ENCODE measurements at regions not wholly inside any gene's neighbourhood (a gene's known extent, or its start where the extent isn't known, plus 50 kb on each side); places are given as distances from the start of the nearest gene placed in this dataset.

DNA sequence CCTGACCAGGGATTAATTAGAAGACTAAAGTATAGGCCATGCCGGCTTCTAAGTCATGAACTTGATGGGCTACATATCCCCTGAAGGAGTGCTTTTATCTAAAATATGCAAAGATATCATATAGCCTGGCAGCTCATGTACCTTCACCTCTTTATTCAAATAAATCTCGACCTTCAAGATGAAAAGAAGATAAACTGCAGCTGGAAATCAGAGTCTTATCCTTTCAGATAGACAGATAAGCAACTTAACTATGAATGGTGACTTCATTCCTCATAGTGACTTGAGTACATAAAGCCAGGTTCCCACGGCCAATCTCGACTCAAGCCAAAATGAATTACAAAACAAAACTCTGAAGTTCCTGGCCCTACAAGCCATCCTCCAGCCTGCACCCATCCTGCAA, 165.3 kb upstream of the KLHL29 start:
- TF ChIP-seq, protein P1, sequence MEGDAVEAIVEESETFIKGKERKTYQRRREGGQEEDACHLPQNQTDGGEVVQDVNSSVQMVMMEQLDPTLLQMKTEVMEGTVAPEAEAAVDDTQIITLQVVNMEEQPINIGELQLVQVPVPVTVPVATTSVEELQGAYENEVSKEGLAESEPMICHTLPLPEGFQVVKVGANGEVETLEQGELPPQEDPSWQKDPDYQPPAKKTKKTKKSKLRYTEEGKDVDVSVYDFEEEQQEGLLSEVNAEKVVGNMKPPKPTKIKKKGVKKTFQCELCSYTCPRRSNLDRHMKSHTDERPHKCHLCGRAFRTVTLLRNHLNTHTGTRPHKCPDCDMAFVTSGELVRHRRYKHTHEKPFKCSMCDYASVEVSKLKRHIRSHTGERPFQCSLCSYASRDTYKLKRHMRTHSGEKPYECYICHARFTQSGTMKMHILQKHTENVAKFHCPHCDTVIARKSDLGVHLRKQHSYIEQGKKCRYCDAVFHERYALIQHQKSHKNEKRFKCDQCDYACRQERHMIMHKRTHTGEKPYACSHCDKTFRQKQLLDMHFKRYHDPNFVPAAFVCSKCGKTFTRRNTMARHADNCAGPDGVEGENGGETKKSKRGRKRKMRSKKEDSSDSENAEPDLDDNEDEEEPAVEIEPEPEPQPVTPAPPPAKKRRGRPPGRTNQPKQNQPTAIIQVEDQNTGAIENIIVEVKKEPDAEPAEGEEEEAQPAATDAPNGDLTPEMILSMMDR (IDR thresholded peaks at IDR 0.05): no peak
- TF ChIP-seq EZH2phosphoT487 (IDR thresholded peaks at IDR 0.05) (no peak), EZH2 (IDR thresholded peaks at IDR 0.05) (no peak)
